HT-29 (cell line): ENCODE measurements at regions not wholly inside any gene's neighbourhood (a gene's known extent, or its start where the extent isn't known, plus 50 kb on each side); places are given as distances from the start of the nearest gene placed in this dataset. TPM values are rescaled to one million over a fixed set of nuclear protein-coding genes. Genes with fewer than 3 reads are reported as not detected.

Experiments used
- DNase-seq: peaks from one replicate; pipeline ENCODE4 v3.0.0-alpha.2; 2015; ENCODE audit warnings: low spot score
- small RNA-seq: library from RNA; depleted of rRNA; stranded (forward); fragments of <200 nt; gene quantifications from one replicate; pipeline ENCODE3, GENCODE V24; 2014

DNA sequence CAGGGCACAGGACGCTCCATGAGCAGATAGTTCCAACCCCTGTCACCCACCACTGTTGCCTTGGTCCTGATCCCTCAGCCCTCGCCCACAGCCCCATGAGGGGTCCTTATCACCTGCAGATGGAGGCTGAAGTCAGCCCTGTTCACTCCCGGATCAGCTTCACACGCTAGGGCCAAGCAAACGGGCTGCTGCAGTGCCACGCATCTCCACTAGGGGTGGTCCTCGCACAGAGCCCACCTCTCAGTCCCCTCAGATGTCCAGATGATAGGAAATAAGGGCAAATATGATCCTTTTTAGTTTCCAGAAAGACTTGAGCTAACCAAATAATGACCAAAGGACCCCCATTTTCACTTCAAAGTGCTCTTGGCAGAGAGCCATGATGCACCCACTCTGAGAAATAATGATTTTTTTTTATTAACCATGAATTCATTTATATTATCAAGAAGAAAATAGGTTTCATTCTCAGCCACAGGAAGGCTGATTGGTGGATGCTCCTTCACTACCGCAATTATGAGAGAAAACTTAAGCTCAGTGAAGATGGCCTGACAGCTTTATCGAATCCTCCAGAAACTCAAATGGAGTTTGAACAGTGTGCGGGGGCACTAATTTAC lies 71.9 kb upstream of the KLHL29 start:
- DNase-seq: peak; percentile 41

DNA sequence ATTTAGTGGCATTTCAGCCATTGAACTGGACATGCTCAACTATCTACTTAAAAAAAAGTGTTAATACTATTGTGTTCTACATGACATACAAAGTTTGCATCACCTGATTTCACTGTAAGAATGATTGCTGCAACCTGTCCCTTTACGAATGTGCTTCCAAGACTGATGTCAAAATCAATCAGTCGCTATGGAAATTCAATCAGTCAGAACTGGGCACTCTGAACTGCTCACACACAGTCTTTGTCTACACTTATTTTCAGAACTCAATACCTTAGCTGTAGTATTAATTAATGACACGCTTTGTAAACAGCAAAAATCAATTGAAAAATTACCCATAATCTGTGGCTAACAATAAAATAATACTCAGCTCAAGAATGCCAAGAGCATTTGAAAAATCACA lies 70.3 kb upstream of the KLHL29 start:
- DNase-seq: no peak

DNA sequence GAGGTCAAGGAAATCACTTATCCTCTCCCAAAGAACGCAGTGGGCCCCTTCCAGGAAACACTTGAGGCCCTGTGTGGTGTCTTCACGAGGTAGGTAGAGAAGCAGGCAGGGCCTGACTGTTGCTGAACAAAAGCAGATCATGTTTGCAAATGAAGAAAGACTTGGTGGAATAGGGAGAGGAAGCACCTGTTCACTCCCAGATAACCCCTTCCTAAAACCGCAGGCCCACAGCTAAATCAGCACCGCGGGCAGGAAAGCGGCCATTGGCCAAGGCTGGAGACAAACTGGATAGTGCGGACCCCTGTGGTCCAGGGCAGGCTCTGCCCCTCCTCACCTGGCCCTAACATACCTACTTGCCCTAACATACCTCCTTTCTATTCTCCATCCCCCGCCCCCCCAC lies 64.9 kb upstream of the KLHL29 start:
- DNase-seq: no peak

DNA sequence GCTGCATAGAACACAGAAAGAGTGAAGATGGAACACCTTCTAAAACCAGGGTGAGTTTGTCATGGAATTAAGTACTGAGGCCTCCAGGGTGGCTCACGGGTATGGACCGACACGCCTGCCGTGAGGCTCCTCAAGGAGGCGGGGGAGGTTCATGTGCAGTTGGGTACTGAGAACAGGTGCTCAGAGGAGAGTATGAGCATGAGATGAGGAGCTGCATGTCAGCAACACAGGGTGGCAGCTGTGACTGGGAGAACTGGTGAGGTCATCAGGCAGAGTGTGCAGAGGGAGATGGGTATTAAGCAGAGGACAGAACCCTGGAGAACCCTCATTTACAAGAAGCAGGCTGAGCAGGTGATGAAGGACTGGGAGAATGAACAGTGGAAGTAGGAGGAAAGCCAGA lies 63.2 kb upstream of the KLHL29 start:
- no peak for DNase-seq

DNA sequence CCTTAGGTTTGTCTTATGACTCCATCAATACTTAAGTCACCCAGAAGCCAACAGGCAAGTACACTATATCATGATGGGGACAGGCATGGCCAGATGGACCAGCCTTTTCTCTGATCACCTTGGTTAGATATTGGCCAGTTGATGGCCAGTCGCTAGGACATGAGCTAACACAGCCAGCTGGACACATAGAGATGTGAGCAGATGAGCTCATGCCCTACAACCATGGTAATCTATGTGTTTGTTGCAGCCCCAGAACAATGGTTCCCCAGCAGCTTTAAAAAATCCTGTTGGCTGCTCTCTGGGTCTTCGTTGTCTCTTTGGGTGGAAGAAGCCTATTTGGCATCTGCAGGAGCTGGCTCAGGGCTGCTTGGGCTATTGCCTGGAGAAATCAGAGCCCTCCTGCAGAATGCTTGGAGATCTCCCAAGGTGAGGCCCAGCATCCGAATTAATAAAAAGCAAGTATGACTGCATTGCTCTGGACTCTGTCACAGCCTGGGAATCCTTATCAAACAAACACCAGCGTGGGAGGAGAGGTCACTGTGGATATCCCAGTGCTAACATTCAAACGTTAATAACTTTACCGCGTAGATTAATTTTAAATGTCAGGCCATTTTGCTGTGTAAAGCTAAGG lies 62.3 kb upstream of the KLHL29 start:
- DNase-seq: no peak

GRCh38 chr2:23323198-23323916 lies 61.6 kb upstream of the KLHL29 start:
- DNase-seq: no peak

DNA sequence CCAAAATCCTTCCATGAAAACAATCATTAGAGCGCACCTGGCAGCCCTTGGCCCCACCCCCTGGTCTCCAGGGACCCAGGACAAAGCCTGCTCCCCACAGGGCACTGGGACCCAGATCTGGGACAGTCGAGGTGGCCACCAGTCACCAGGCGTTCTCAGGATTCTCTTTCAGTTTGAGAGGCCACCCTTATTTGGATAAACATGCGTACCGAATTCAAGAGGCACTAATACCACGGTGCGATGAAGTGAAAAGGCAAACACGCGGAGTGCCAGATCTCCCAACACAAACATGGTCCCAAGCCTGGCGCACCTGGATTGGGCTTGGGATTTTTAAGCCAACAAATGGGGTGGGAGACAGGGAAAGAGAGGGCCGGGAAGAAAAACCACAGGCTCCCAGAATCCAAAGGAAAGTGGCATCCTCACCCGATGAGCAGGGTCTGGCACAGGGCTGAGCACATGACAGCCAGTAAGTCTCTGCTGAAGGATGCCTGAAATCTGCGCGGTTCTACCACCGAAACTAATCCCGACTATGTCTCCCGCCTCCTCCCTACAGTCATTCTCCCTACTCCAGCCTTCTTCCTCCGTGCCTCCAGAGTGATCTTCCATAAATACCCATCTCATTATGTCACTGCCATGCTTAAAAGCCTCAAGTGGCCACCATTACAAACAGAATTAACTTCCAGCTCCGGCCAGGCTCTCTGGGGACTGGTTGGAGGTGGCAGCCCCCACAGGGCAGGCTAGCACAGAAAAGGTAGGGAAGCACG lies 60.9 kb upstream of the KLHL29 start:
- no peak for DNase-seq

DNA sequence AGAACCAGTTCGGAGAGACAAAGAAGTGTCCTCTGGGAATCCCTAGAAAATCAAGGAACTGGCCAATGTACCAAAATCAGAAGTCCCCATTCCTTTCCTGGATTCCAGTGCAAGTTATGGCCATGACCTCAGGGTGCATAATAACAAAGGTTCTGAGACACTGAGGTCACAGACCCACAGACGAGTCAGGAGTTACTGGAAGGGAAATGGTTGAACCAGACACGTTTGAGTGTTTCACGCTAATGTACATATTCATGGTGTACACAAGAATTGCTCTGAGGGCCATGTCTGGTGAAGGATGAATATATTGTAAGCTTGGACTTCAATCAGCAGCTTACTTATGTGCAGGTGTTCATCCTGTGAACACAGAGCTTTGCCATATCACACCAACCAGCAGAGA lies 58.6 kb upstream of the KLHL29 start:
- DNase-seq: no peak

DNA sequence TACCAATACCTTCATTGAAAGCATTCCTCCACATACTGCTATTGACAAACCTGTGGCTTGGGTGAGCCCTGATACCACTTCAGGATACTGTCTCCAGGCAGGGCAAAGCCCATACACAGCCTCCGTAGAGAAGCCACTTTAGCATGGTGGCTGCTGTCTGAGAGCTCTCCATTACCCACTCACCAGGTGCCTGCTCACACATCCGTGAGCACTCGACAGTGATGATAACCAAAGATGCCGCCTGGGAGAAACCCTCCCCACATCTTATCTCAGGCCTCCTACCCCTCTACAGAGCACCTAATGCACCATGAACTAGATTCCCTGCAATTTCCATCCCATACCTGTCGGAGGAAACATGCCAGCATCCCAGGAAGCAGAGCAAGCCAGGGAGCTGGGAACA lies 57.6 kb upstream of the KLHL29 start:
- no peak for DNase-seq

DNA sequence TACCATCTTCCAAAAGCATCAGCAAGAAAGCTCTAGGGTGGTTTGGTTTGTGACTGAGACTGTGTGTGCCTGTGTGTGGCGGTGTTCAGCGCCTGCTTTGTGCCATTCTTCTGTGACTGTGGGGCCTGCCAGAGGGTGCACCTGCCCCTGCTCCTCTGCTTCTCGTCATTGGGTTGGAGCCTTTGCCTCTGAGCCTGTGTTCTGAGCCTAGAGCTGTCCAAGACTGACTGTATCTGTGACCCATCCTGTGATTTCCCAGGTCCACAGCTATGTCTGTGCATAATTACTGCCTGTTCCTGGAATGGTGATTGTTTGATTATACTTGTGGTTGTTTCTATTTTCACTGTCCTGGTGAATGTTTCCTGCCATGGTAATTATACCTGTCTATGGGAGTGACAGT lies 57.1 kb upstream of the KLHL29 start:
- no peak for DNase-seq

GRCh38 chr2:23330214-23330613 lies 54.8 kb upstream of the KLHL29 start:
- peak; percentile 9 for DNase-seq

Small RNA genes in the stretch of these regions (small RNA-seq; reads per million reads assigned to genes)
- not detected for gene AC099799.1
- not detected for gene RN7SL117P
- 0.43 reads per million for gene RNA5SP87
